CD4-positive, alpha-beta T cell treated with Interferon alpha-2 for 1 hour (primary cell): ENCODE measurements at regions not wholly inside any gene's neighbourhood (a gene's known extent, or its start where the extent isn't known, plus 50 kb on each side); places are given as distances from the start of the nearest gene placed in this dataset.

Source experiments
- DNase-seq, 2 donors: peaks; one replicate each; pipeline ENCODE4 v3.0.0-alpha.2; 2020 to 2022

DNA sequence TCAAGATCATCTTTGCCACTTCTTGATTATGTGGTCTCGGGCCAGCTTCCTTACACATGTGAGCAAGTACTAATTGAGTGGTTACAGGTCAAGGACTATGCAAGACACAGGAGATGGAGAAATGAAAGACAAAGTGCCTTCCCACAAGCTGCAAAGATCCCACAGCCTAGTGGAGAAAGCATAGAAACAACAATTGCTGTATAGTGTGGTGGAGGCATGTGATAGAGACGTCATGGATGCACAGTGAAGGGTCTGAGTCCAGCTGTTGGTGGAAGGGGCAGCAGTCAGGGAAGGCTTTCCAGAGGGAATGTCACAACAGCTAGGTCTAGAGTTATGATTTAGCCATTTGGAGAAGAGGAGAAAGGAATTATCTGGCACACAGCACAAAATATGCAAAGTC is 210.6 kb downstream of the KDR start:
- no peak for DNase-seq

DNA sequence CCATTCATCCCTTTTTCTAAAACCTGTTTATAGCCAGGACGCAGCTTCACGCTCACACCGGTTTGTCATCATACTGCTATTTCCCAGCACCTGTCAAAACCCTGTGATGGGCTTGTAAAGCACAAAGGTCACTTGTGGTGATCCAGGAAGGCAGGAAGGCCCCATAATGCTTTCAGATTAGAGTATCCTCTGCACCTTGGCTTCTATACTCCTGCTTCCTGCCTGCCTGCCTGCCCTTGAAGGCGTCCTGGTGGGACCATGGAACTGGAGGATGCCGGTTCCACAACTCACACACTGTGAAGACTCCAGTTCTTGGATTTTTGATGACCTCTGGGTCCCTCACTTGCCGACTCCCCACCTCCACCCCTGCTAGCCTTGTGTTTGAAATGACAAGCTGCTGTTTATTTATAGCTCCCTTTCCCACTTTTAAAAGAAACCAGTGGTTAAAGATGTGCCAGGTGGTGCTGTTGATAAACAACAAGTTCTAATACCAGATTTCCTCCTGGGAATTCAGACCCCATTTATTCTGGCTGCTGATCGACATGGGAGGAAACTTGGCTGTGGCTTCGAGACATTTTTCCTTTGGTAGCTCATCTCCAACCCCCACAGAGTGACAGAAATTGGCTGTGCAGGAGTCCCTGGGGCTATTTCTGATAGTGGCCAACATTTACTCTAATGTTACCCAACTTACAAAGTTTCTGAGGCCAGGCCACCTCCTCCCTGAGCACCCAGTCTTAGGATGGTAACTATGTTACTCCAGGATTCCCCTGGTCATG is 211.5 kb downstream of the KDR start:
- no peak for DNase-seq

GRCh38 chr4:54912155-54912554 is 213.2 kb downstream of the KDR start:
- DNase-seq = no peak

DNA sequence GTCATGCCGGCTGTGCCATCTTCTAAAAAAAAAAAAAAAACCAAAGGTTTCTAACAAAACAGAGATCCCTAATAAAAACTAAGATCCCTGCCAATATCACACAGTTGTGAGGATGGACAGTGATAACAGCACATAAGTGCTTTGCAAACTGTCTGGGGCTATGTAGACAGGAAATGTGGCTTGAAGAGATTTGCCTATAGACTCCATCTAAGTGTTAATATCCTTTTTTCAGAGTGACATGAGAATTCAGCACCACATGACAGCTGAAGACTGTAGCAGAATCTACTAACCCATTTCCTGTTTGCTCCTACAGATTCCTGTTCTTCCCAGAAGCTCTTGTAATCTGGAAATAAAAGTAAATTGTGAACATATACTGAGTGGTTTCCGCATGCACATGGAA is 215.4 kb downstream of the KDR start:
- DNase-seq = no peak

- DNase-seq = no peak
Observed at GRCh38 chr4:54908763-54909162, 216.6 kb downstream of the KDR start.

DNA sequence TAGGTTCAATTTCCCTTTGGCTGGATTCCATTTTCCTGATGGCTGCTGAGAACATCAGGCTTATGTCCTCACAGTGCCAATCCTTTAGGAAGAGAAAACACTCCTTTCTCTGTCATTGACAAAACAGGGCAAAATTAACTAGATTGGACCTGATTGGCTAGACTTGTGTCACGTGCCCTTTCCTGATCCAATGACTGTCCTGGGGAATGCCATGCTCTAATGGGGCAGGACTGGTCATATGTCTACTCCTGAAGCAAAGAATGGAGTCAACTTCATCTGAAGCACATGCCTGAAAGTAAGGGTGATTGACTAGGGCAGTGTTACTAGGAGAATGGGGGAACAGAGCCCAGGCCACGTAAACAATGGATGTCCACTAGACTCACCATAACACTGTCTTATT is 220.4 kb downstream of the KDR start:
- no peak for DNase-seq

DNA sequence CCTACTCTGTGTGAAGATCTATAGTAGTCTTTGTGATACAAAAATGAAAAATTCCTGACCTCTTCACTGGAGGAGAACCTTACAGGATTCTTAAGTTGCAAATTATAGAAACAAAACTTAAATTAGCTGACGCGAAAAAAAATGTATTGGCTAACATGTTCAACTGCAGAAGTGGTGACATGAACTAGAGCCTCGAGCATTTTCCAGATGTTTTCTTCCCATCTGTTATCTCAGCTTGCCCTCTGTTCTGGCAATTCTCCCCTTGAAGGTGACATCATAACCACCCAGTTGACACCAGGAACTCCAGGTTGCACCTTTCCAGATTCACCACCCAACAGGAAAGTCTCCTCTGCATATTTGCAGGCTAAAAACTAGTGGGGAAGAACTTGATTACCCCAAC is 222.4 kb downstream of the KDR start:
- no peak for DNase-seq

DNA sequence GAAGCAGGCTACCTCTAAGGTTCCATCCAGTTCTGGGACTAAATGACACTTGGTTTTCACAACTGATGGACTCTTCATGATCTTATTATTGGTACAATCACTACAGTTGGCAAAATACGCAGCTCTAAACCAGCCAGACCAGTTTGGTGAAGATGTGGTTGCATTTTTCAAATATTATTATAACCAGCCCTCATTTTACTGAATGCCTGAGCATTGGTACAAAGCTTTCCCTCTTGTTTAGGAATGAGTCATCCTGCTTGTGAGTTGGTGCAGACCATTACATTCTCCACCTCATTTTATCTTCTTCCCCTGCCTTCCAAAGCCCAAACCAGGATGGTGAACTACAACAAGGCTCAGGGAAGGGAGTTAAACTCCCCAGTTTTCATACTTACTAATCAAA is 223.1 kb downstream of the KDR start:
- no peak for DNase-seq

- DNase-seq = no peak
Observed at GRCh38 chr4:54901202-54901601, 224.2 kb downstream of the KDR start.

DNA sequence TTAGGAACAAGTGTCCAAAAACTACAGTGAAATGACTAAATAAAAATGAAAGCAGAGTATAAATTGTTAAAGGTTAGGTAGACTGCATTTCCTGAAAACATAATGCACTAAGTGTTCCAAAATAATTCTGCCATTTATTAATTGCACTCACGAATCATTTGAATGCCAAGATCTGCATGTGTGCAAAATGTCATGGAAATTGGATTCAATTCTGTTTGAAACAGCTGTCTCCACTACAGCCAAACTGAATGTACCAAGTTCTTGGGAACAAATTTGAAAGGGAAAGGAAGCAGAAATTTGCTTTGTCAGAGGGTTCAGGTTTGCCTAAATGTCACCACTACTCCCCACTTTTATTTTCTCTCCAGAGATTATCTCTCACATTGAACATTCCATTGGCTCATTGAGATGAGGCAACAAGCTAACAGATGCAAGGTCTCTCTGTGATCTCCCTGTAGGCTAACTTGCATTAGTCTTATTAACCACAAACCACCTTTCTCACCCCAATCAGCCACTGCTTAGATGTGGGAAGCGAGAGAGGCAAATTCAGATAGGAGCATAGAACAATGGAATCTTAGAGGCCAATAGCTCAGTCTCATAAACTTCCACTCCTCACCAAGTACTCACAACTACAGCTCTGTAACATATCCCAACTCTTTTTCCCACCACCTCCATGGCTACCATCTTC is 226.6 kb downstream of the KDR start:
- no peak for DNase-seq

DNA sequence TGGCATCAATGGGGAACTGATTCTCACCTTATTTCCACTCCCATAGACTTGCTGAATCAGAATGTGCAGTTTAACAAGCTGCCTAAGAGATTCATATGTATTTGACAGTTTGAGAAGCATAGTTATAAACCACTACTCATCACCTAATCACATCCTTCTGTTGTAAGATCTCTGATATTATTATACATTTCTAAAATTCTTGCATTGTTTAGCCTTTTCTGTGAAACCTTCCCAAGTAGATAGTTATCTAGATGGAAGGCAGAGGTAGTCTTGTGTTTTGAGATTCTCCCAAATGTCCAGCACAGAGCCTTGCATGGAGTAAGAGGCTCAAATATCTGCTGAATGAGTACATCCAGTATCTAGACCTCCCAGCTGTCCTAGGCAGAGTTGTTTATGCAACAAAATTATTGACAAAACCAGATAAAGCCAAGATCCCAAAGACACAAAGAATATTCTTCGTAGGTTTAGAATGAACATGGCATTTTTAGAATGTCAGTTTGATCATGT is 227.3 kb downstream of the KDR start:
- DNase-seq = no peak

DNA sequence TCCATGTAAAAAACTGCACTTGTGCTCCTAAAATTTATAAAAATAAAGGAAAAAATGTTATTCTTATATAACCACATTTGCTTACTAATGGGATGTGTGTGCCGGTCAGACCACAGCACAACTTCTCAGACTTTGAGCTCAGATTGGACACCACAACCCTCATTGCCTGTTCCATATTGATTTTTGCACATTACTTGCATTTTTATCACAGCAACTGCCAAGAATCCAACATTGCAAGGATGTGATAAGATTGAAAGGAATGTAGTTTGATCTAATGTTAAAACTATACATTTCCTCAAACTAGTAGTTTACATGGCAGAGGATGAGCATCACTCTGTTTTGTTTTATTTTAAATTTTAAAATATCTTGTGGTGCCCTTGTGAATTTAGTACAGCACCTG is 227.8 kb downstream of the KDR start:
- DNase-seq = no peak

- no peak for DNase-seq
Observed at GRCh38 chr4:54882616-54883015, 224.9 kb downstream of the KIT start.

DNA sequence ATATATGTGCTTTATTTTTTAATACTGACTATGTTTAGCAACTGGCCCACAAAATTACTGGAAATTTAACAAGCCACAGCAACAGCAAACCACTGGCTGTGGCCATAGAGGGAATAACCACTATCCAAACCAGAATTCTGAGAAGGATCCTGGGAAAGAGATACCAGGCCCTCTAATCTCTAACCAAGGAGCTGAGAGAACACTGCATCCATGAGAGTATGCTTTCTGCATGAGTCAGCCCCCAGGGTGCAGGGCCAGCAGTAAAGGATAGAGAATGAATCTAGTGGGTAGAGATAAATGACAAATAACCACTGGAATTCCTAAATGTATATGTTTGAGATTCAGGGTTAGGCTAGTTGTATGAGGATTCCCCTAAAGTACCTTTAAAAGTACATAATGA is 221.8 kb downstream of the KIT start:
- DNase-seq = no peak

DNA sequence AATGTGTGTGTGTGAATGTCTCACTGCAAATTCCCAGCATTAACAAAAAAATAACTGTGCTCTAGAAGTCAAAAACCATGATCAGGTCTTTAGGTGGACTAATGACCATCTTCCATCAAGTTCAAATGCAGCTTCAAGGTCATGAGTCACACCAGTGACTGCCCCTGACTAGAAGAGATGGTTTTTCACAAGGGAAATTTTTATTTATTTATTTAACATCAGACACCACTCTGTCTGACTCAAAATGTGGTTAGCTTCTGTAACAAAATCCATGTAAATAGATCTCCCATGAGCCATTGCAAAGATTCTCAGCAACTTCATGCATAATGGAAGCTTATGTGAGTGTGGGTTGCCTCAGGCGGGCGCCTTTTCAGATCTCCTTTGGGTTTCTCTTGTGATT is 219.2 kb downstream of the KIT start:
- DNase-seq = no peak

DNA sequence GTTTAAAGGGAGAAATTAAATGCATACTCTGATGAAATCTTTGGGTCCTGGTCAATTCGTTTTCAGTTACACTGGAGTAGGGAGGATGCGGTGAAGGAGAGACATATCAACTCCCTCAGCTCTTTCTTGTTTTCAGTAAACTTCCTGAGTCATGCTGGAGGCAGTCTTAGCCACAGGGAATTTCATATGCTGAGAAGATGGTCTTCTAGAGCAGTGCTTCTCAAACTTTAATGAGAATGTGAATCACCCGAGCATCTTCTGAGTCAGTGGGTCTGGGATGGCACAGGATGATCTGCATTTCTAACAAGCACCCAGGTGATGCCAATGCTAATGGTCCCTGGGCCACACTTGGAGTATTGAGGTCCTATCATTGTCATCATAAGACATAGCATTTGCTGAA is 214.5 kb downstream of the KIT start:
- no peak for DNase-seq

DNA sequence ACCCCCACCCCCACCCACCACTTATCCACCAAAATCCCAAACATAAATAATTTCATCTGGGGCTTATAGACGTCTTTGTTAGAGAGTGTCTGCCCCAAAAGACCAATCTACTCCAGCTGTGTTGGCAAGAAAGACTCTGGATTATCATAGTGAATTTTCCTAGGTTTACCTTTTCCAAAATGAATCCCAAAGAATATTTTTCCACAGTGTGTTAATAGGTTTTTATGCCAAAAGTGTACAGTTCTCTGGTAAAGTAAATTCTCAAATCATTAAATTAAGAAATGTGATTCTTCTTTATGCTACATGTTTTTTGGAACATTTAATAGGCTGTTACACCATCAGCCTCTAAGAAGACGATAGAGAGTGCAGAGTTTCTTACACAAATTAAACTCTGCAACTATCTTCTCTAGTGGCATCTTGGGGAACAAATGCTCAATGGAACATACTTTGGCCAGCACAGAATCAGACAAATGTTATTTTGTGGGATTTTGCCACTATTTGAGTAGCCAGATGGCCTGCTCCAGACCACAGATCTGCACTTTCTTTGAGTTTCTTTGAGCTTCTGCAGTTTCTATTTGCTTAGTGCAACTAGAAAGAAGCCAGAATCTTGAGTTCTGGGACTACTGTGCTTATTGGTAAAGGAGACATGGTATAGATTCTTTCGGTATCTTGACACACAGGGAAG is 206.0 kb downstream of the KIT start:
- no peak for DNase-seq

GRCh38 chr4:54861201-54861600 is 203.4 kb downstream of the KIT start:
- DNase-seq = no peak

- no peak for DNase-seq
Observed at GRCh38 chr4:54855191-54855854, 197.6 kb downstream of the KIT start.

DNA sequence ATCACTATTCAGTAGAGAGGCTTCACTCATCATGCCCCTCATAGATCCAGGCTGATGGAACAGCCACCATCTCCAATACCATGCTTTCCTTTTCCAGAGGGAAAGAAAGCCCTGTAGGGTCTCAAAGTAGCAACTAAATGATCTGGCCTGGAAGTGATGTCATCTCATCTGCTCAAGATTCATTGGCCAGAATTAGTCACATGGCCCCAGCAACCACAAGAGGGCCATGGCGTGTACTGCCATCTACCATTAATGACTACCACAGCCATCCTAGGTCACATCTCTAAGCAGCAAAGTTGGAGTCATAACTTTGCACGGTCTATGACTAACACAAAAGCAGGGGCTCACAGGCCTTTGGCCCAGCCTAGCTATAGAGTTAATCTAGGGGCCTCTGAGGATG is 194.8 kb downstream of the KIT start:
- DNase-seq = no peak

DNA sequence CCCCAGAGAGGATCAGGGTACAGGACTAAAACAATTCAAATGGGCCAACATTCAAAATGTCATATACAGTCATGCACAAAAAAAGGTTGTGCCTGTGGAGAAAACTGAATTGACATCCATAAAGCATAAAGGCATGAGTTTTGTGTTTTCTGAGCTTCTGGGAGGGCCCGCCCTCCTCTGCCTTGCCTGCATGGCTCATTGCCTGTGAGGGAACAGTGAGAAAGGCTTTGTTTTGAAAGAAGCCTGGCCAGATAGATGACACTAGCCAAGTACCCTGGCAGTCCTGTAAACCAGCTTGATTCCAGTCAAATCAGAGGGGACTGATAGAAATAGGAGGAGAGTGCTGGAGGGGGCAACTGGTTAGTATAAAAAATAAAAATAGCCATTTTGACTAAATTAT is 194.3 kb downstream of the KIT start:
- no peak for DNase-seq

- no peak for DNase-seq
Observed at GRCh38 chr4:54844911-54845310, 187.2 kb downstream of the KIT start.

- no peak for DNase-seq
Observed at GRCh38 chr4:54843946-54844345, 186.2 kb downstream of the KIT start.
